SK-N-SH treated with all-trans-retinoic acid at 6 μM for 48 hours (cell line): ENCODE measurements at regions not wholly inside any gene's neighbourhood (a gene's known extent, or its start where the extent isn't known, plus 50 kb on each side); places are given as distances from the start of the nearest gene placed in this dataset.

Source experiments
- ATAC-seq: fragments of 200-7000 bp; cut with Tn5 transposase; 3 replicates; pipeline ENCODE4 v1.9.1; 2020; ENCODE audit warnings: mild to moderate bottlenecking, moderate library complexity
- ARNTL ChIP-seq: fragments of 450-650 bp; formaldehyde crosslinking; IDR thresholded peaks from 2 replicates; pipeline ENCODE4 v1.5.0; 2020; ENCODE audit warnings: low read depth, mild to moderate bottlenecking, moderate library complexity, borderline replicate concordance
- BACH2 ChIP-seq: fragments of 250-450 bp; sonication (Bioruptor Pico); IDR thresholded peaks from 2 replicates; pipeline ENCODE4 v1.9.0; 2021; ENCODE audit warnings: mild to moderate bottlenecking, borderline replicate concordance
- CREB5 ChIP-seq: fragments of 250-450 bp; sonication (Bioruptor Pico); IDR thresholded peaks from 2 replicates; pipeline ENCODE4 v1.5.1; 2020; ENCODE audit warnings: low read depth, mild to moderate bottlenecking, moderate library complexity
- CSDC2 ChIP-seq: fragments of 250-450 bp; sonication (Bioruptor Pico); IDR thresholded peaks from 2 replicates; pipeline ENCODE4 v1.5.0; 2020; ENCODE audit warnings: mild to moderate bottlenecking, moderate library complexity
- GLIS3 ChIP-seq: fragments of 250-450 bp; sonication (Bioruptor Pico); IDR thresholded peaks from 2 replicates; pipeline ENCODE4 v1.5.0; 2020; ENCODE audit warnings: mild to moderate bottlenecking, moderate library complexity
- ISL1 ChIP-seq: fragments of 250-450 bp; sonication (Bioruptor Pico); IDR thresholded peaks from 2 replicates; pipeline ENCODE4 v2.1.2; 2022; ENCODE audit warnings: mild to moderate bottlenecking, moderate library complexity
- OSR1 ChIP-seq: fragments of 250-450 bp; sonication (Bioruptor Pico); IDR thresholded peaks from 2 replicates; pipeline ENCODE4 v1.8.0; 2022; ENCODE audit warnings: moderate library complexity, mild to moderate bottlenecking, inconsistent platforms
- PPARA ChIP-seq: fragments of 250-450 bp; sonication (Bioruptor Pico); IDR thresholded peaks from 2 replicates; pipeline ENCODE4 v1.5.0; 2020; ENCODE audit warnings: mild to moderate bottlenecking, borderline replicate concordance
- RARB ChIP-seq: fragments of 250-450 bp; sonication (Bioruptor Pico); IDR thresholded peaks from 2 replicates; pipeline ENCODE4 v1.8.0; 2021; ENCODE audit warnings: mild to moderate bottlenecking, moderate library complexity
- SNAI2 ChIP-seq: fragments of 250-450 bp; sonication (Bioruptor Pico); IDR thresholded peaks from 2 replicates; pipeline ENCODE4 v1.5.0; 2020; ENCODE audit warnings: mild to moderate bottlenecking, moderate library complexity
- TCF4 ChIP-seq: fragments of 250-450 bp; sonication (Bioruptor Pico); IDR thresholded peaks from 2 replicates; pipeline ENCODE4 v1.8.0; 2021; ENCODE audit warnings: mild to moderate bottlenecking, moderate library complexity, borderline replicate concordance
- TSHZ2 ChIP-seq: fragments of 250-450 bp; sonication (Bioruptor Pico); IDR thresholded peaks from 2 replicates; pipeline ENCODE4 v1.5.0; 2020; ENCODE audit warnings: mild to moderate bottlenecking, moderate library complexity
- ZC3H10 ChIP-seq: fragments of 250-450 bp; sonication (Bioruptor Pico); IDR thresholded peaks from 2 replicates; pipeline ENCODE4 v1.5.1; 2021; ENCODE audit warnings: mild to moderate bottlenecking, moderate library complexity
- ZFP3 ChIP-seq: fragments of 250-450 bp; sonication (Bioruptor Pico); IDR thresholded peaks from 2 replicates; pipeline ENCODE4 v1.5.0; 2020; ENCODE audit warnings: mild to moderate bottlenecking, moderate library complexity
- ZFP30 ChIP-seq: fragments of 450-650 bp; formaldehyde crosslinking; IDR thresholded peaks from 2 replicates; pipeline ENCODE4 v1.5.0; 2022; ENCODE audit warnings: mild to moderate bottlenecking, moderate library complexity
- ZNF565 ChIP-seq: fragments of 450-650 bp; formaldehyde crosslinking; conservative IDR thresholded peaks from 2 replicates; pipeline ENCODE4 v1.5.0; 2020; ENCODE audit warnings: low read depth, mild to moderate bottlenecking, moderate library complexity
- ZNF70 ChIP-seq: fragments of 450-650 bp; formaldehyde crosslinking; IDR thresholded peaks from 2 replicates; pipeline ENCODE4 v1.5.0; 2020; ENCODE audit warnings: mild to moderate bottlenecking, moderate library complexity
- ZNF8 ChIP-seq: fragments of 450-650 bp; formaldehyde crosslinking; IDR thresholded peaks from 2 replicates; pipeline ENCODE4 v1.5.0; 2020; ENCODE audit warnings: mild to moderate bottlenecking, moderate library complexity
- TF ChIP-seq, protein P1 (sequence below): fragments of 250-450 bp; sonication (Bioruptor Pico); IDR thresholded peaks from 2 replicates; pipeline ENCODE4 v1.5.1; 2021; ENCODE audit warnings: mild to moderate bottlenecking, moderate library complexity
- TF ChIP-seq, protein P2 (sequence below): fragments of 250-450 bp; sonication (Bioruptor Pico); IDR thresholded peaks from 2 replicates; pipeline ENCODE4 v1.8.0; 2020; ENCODE audit warnings: mild to moderate bottlenecking, moderate library complexity, borderline replicate concordance
- TF ChIP-seq, protein P3 (sequence below): fragments of 250-450 bp; sonication (Bioruptor Pico); IDR thresholded peaks from 2 replicates; pipeline ENCODE4 v1.8.0; 2021; ENCODE audit warnings: low read depth, mild to moderate bottlenecking, moderate library complexity, borderline replicate concordance

DNA sequence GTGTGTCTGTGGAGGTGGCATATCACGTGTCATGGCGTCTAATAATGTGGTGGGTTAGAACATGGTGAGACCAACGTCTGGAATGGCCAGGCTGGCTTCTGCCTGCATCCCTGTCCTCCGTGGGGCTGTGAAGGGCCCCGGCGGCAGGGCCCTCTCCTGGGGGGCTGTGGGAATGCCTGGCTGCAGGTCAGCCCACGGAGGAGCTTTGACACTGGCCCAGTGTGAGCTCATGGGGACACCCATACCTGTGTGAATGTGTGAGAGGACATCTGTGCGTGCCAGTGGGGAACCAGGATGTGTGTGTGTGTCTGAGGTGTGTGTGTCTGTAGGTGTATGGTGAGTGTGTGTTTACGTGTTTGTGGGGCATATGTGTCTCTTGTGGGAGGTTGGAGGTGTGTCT is 300.1 kb downstream of the TEX29 start:
- TF ChIP-seq, protein P1, sequence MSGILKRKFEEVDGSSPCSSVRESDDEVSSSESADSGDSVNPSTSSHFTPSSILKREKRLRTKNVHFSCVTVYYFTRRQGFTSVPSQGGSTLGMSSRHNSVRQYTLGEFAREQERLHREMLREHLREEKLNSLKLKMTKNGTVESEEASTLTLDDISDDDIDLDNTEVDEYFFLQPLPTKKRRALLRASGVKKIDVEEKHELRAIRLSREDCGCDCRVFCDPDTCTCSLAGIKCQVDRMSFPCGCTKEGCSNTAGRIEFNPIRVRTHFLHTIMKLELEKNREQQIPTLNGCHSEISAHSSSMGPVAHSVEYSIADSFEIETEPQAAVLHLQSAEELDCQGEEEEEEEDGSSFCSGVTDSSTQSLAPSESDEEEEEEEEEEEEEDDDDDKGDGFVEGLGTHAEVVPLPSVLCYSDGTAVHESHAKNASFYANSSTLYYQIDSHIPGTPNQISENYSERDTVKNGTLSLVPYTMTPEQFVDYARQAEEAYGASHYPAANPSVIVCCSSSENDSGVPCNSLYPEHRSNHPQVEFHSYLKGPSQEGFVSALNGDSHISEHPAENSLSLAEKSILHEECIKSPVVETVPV, result no peak
- no peak for TF ChIP-seq ZC3H10
- ATAC-seq, result no peak

GRCh38 chr13:111621164-111621563 is 300.7 kb downstream of the TEX29 start:
- no peak for ATAC-seq
- TF ChIP-seq PPARA (CRISPR knock-in tag), result no peak
- no peak for TF ChIP-seq ISL1 (CRISPR knock-in tag)
- TF ChIP-seq, protein P1, result no peak
- TF ChIP-seq TCF4, result no peak
- no peak for TF ChIP-seq ZFP30

GRCh38 chr13:111622051-111622531 is 301.6 kb downstream of the TEX29 start:
- TF ChIP-seq, protein P2, sequence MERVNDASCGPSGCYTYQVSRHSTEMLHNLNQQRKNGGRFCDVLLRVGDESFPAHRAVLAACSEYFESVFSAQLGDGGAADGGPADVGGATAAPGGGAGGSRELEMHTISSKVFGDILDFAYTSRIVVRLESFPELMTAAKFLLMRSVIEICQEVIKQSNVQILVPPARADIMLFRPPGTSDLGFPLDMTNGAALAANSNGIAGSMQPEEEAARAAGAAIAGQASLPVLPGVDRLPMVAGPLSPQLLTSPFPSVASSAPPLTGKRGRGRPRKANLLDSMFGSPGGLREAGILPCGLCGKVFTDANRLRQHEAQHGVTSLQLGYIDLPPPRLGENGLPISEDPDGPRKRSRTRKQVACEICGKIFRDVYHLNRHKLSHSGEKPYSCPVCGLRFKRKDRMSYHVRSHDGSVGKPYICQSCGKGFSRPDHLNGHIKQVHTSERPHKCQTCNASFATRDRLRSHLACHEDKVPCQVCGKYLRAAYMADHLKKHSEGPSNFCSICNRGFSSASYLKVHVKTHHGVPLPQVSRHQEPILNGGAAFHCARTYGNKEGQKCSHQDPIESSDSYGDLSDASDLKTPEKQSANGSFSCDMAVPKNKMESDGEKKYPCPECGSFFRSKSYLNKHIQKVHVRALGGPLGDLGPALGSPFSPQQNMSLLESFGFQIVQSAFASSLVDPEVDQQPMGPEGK (CRISPR knock-in tag), result no peak
- TF ChIP-seq CREB5 (CRISPR knock-in tag) (no peak), TSHZ2 (no peak)
- ATAC-seq, result no peak

- ATAC-seq, result no peak
- TF ChIP-seq ZNF565 (CRISPR knock-in tag), result no peak
- no peak for TF ChIP-seq BACH2
- TF ChIP-seq ZFP30, result no peak
- TF ChIP-seq GLIS3 (CRISPR knock-in tag), result no peak
- no peak for TF ChIP-seq ZFP3 (CRISPR knock-in tag)
- TF ChIP-seq ZNF8 (CRISPR knock-in tag), result no peak
- TF ChIP-seq TCF4, result no peak
- TF ChIP-seq, protein P3, sequence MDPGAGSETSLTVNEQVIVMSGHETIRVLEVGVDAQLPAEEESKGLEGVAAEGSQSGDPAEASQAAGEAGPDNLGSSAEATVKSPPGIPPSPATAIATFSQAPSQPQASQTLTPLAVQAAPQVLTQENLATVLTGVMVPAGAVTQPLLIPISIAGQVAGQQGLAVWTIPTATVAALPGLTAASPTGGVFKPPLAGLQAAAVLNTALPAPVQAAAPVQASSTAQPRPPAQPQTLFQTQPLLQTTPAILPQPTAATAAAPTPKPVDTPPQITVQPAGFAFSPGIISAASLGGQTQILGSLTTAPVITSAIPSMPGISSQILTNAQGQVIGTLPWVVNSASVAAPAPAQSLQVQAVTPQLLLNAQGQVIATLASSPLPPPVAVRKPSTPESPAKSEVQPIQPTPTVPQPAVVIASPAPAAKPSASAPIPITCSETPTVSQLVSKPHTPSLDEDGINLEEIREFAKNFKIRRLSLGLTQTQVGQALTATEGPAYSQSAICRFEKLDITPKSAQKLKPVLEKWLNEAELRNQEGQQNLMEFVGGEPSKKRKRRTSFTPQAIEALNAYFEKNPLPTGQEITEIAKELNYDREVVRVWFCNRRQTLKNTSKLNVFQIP, result no peak
- TF ChIP-seq SNAI2 (CRISPR knock-in tag), result no peak
- no peak for TF ChIP-seq PPARA (CRISPR knock-in tag)
- TF ChIP-seq OSR1 (CRISPR knock-in tag), result no peak
- TF ChIP-seq, protein P1, result no peak
- TF ChIP-seq ARNTL (CRISPR knock-in tag), result no peak
- no peak for TF ChIP-seq CREB5 (CRISPR knock-in tag)
- no peak for TF ChIP-seq CSDC2 (CRISPR knock-in tag)
- no peak for TF ChIP-seq ZNF70 (CRISPR knock-in tag)
- no peak for TF ChIP-seq RARB (CRISPR knock-in tag)
- TF ChIP-seq ISL1 (CRISPR knock-in tag), result no peak
Observed at GRCh38 chr13:111623208-111623607, 302.8 kb downstream of the TEX29 start.
